MG63 (cell line): ENCODE measurements at regions not wholly inside any gene's neighbourhood (a gene's known extent, or its start where the extent isn't known, plus 50 kb on each side); places are given as distances from the start of the nearest gene placed in this dataset.
A peak's percentile ranks its signal among the peaks of the same experiment; 100 is the strongest.

Experiments used
- DNase-seq: peaks from one replicate; pipeline ENCODE4 v3.0.0-alpha.2; 2020
- H3K27me3 ChIP-seq: fragments of 250-450 bp; sonication (Bioruptor Pico); 2 replicates; pipeline ENCODE4 v1.5.1; 2020; ENCODE audit warnings: mild to moderate bottlenecking, moderate library complexity
- H3K36me3 ChIP-seq: fragments of 250-450 bp; sonication (Bioruptor Pico); 2 replicates; pipeline ENCODE4 v1.5.1; 2020; ENCODE audit warnings: mild to moderate bottlenecking, moderate library complexity
- H3K4me3 ChIP-seq: fragments of 250-450 bp; sonication (Bioruptor Pico); 2 replicates; pipeline ENCODE4 v1.5.1; 2020; ENCODE audit warnings: mild to moderate bottlenecking, moderate library complexity
- H3K9me3 ChIP-seq: fragments of 250-450 bp; sonication (Bioruptor Pico); 2 replicates; pipeline ENCODE4 v1.5.1; 2020; ENCODE audit warnings: mild to moderate bottlenecking, moderate library complexity

GRCh38 chr1:17892851-17893250 lies 137.7 kb downstream of the ACTL8 start:
- no peaks in the 10 kb centered on the region for H3K36me3 ChIP-seq
- H3K4me3 ChIP-seq: no peak overlapping the region
- no peaks in the 10 kb centered on the region for H3K9me3 ChIP-seq
- no peaks in the 10 kb centered on the region; the same call in 1 of the 2 replicates for H3K27me3 ChIP-seq
- DNase-seq: no peak

GRCh38 chr1:17893891-17894631 lies 138.9 kb downstream of the ACTL8 start:
- Histone ChIP-seq H3K27me3 (peaks cover 9% of the 10 kb centered on the region), H3K4me3 (no peak overlapping the region), H3K36me3 (no peaks in the 10 kb centered on the region), H3K9me3 (peaks cover 9% of the 10 kb centered on the region)
- DNase-seq: peak; percentile 50

GRCh38 chr1:17895401-17895800 lies 140.3 kb downstream of the ACTL8 start:
- no peak for DNase-seq
- Histone ChIP-seq H3K9me3 (peaks cover 10% of the 10 kb centered on the region), H3K36me3 (no peaks in the 10 kb centered on the region), H3K27me3 (peaks cover 16% of the 10 kb centered on the region), H3K4me3 (no peak overlapping the region)

GRCh38 chr1:17895986-17896385 lies 140.9 kb downstream of the ACTL8 start:
- peaks cover 19% of the 10 kb centered on the region for H3K27me3 ChIP-seq
- no peak for DNase-seq
- no peaks in the 10 kb centered on the region for H3K36me3 ChIP-seq
- no peak overlapping the region for H3K4me3 ChIP-seq
- H3K9me3 ChIP-seq: peaks cover 10% of the 10 kb centered on the region

- H3K9me3 ChIP-seq: peaks cover 8% of the 10 kb centered on the region
- no peaks in the 10 kb centered on the region for H3K36me3 ChIP-seq
- no peak for DNase-seq
- H3K27me3 ChIP-seq: peaks cover 17% of the 10 kb centered on the region
- H3K4me3 ChIP-seq: no peak overlapping the region
These were observed 148.3 kb downstream of the ACTL8 start for GRCh38 chr1:17903386-17903785.

- Histone ChIP-seq H3K9me3 (no peaks in the 10 kb centered on the region), H3K36me3 (no peaks in the 10 kb centered on the region), H3K27me3 (peaks cover 8% of the 10 kb centered on the region), H3K4me3 (no peak overlapping the region)
- DNase-seq: no peak
These were observed 149.2 kb downstream of the ACTL8 start for GRCh38 chr1:17904290-17904689.

GRCh38 chr1:17907999-17908398 lies 152.9 kb downstream of the ACTL8 start:
- DNase-seq: no peak
- H3K36me3 ChIP-seq: no peaks in the 10 kb centered on the region
- no peak overlapping the region for H3K4me3 ChIP-seq
- H3K9me3 ChIP-seq: no peaks in the 10 kb centered on the region
- 0 out of 2 replicates have a peak, but pooled peaks cover under 1% of the 10 kb centered on the region for H3K27me3 ChIP-seq

GRCh38 chr1:17908945-17909344 lies 153.8 kb downstream of the ACTL8 start:
- no peak for DNase-seq
- Histone ChIP-seq H3K36me3 (no peaks in the 10 kb centered on the region), H3K4me3 (no peak overlapping the region), H3K27me3 (peaks cover 2% of the 10 kb centered on the region), H3K9me3 (no peaks in the 10 kb centered on the region)

- H3K9me3 ChIP-seq: no peaks in the 10 kb centered on the region
- H3K36me3 ChIP-seq: no peaks in the 10 kb centered on the region
- H3K27me3 ChIP-seq: peaks cover 5% of the 10 kb centered on the region
- no peak overlapping the region for H3K4me3 ChIP-seq
- no peak for DNase-seq
These were observed 154.5 kb downstream of the ACTL8 start for GRCh38 chr1:17909634-17910033.

GRCh38 chr1:17911791-17912190 lies 156.7 kb downstream of the ACTL8 start:
- no peak for DNase-seq
- H3K27me3 ChIP-seq: peaks cover 15% of the 10 kb centered on the region
- no peak overlapping the region for H3K4me3 ChIP-seq
- no peaks in the 10 kb centered on the region for H3K9me3 ChIP-seq
- H3K36me3 ChIP-seq: no peaks in the 10 kb centered on the region

- Histone ChIP-seq H3K27me3 (peaks cover 15% of the 10 kb centered on the region), H3K36me3 (no peaks in the 10 kb centered on the region), H3K4me3 (no peak overlapping the region), H3K9me3 (no peaks in the 10 kb centered on the region)
- no peak for DNase-seq
These were observed 157.4 kb downstream of the ACTL8 start for GRCh38 chr1:17912491-17912890.

GRCh38 chr1:17913326-17914115 lies 158.4 kb downstream of the ACTL8 start:
- H3K27me3 ChIP-seq: peaks cover 15% of the 10 kb centered on the region
- no peak for DNase-seq
- no peak overlapping the region for H3K4me3 ChIP-seq
- no peaks in the 10 kb centered on the region for H3K9me3 ChIP-seq
- no peaks in the 10 kb centered on the region for H3K36me3 ChIP-seq

GRCh38 chr1:17914131-17914530 lies 159.0 kb downstream of the ACTL8 start:
- H3K27me3 ChIP-seq: peaks cover 15% of the 10 kb centered on the region
- H3K9me3 ChIP-seq: no peaks in the 10 kb centered on the region
- no peak overlapping the region for H3K4me3 ChIP-seq
- no peaks in the 10 kb centered on the region for H3K36me3 ChIP-seq
- DNase-seq: no peak

GRCh38 chr1:17914987-17915386 lies 159.9 kb downstream of the ACTL8 start:
- Histone ChIP-seq H3K36me3 (no peaks in the 10 kb centered on the region), H3K9me3 (no peaks in the 10 kb centered on the region), H3K27me3 (peaks cover 15% of the 10 kb centered on the region), H3K4me3 (no peak overlapping the region)
- no peak for DNase-seq

- H3K27me3 ChIP-seq: peaks cover 15% of the 10 kb centered on the region
- no peaks in the 10 kb centered on the region for H3K9me3 ChIP-seq
- H3K36me3 ChIP-seq: no peaks in the 10 kb centered on the region
- no peak overlapping the region for H3K4me3 ChIP-seq
- no peak for DNase-seq
These were observed 160.5 kb downstream of the ACTL8 start for GRCh38 chr1:17915511-17916197.

- H3K4me3 ChIP-seq: no peak overlapping the region
- DNase-seq: no peak
- no peaks in the 10 kb centered on the region for H3K9me3 ChIP-seq
- H3K36me3 ChIP-seq: no peaks in the 10 kb centered on the region
- H3K27me3 ChIP-seq: peaks cover 15% of the 10 kb centered on the region
These were observed 161.6 kb downstream of the ACTL8 start for GRCh38 chr1:17916702-17917101.
